ENCODE measurements at regions not wholly inside any gene's neighbourhood (a gene's known extent, or its start where the extent isn't known, plus 50 kb on each side); places are given as distances from the start of the nearest gene placed in this dataset.

- no peak overlapping the region for H3K9ac ChIP-seq (ENCODE audit: low read depth, low read length)
Observed at GRCh38 chr2:9763356-9764152, 79.7 kb upstream of the TAF1B start.

DNA sequence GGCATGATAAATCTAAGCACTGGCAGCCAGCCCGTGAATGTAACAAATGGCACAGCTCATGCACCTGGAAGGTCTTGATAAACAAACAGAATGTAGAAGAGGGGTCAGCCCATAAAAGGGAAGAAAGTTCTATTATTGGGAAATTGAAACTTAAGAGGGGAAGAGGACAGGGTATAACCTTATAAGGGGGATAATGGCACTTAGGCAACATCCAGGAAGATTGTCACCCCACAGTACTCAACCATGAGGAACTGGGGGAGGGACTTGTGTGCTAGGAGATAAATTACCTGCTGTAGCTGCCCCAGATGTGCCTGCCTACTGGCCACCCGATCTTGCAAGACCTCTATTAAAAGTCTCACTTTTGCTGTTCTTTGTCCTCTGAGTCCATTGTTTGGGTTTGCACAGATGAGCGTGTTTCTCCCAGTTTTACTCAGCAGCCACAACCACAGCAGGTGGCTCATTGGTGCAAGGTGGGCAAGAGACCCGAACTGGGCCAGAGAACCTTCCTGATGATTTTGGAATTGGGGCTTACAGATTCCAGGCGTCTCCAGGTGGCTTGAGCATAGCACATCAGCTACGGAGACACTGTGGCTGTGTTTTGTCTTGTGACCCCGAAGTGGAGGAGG, 79.0 kb upstream of the TAF1B start:
- Histone ChIP-seq H3K36me3 (ENCODE audit: insufficient read depth, low read length) (no peaks in the 10 kb centered on the region), H3K4me1 (ENCODE audit: insufficient read depth, low read length) (peaks cover 11% of the 10 kb centered on the region; the same call in 1 of the 2 replicates), H3K9ac (ENCODE audit: low read depth, low read length) (no peak overlapping the region), H3K9me3 (ENCODE audit: control insufficient read depth, insufficient read depth, low read length) (no peaks in the 10 kb centered on the region)

More at GRCh38 chr2:9763356-9764152, 79.7 kb upstream of the TAF1B start:
- no peaks in the 10 kb centered on the region for H3K36me3 ChIP-seq (ENCODE audit: insufficient read depth, low read length)
- peaks cover 8% of the 10 kb centered on the region for H3K4me1 ChIP-seq (ENCODE audit: insufficient read depth, low read length)
- no peaks in the 10 kb centered on the region for H3K9me3 ChIP-seq (ENCODE audit: control insufficient read depth, insufficient read depth, low read length)

- Histone ChIP-seq H3K9ac (ENCODE audit: low read depth, low read length) (no peak overlapping the region), H3K36me3 (ENCODE audit: insufficient read depth, low read length) (no peaks in the 10 kb centered on the region), H3K9me3 (ENCODE audit: control insufficient read depth, insufficient read depth, low read length) (no peaks in the 10 kb centered on the region), H3K4me1 (ENCODE audit: insufficient read depth, low read length) (peaks cover 20% of the 10 kb centered on the region; the same call in 1 of the 2 replicates)
Observed at GRCh38 chr2:9765611-9766531, 77.4 kb upstream of the TAF1B start.

DNA sequence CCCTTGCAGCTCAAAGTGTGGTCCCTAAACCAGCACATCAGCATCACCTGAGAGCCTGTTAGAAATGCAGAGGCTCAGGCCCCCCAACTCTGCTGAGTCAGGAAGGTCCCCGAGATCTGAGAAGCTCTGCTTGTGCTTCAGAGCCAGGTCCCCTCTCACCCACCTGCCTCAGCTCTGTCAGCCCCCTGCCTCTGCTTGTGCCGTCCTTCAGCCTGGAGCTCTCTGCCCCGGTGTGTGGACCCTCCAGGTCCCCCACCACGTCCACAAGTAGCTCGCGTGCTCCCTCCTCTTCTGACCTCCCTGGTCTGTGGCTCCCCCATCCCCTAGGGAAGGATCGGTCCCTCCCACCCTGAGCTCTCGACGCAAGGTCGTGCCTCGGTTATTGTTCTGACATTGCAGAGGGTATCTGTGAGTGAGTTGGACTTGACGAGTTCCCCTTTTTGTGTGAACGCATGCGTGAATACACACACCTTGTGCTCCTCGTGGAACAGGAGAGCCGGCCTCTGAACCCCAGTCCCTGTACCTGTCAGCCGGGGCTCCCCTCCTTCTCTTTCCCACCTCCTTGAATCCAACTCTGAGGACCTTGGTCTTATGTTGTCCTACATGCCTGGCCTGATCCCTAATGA, 75.5 kb upstream of the TAF1B start:
- H3K9me3 ChIP-seq (ENCODE audit: control insufficient read depth, insufficient read depth, low read length) = no peaks in the 10 kb centered on the region
- peaks cover 20% of the 10 kb centered on the region; the same call in 1 of the 2 replicates for H3K4me1 ChIP-seq (ENCODE audit: insufficient read depth, low read length)
- H3K36me3 ChIP-seq (ENCODE audit: insufficient read depth, low read length) = no peaks in the 10 kb centered on the region
- no peak overlapping the region for H3K9ac ChIP-seq (ENCODE audit: low read depth, low read length)

GRCh38 chr2:9768388-9768787, 74.9 kb upstream of the TAF1B start:
- H3K36me3 ChIP-seq (ENCODE audit: insufficient read depth, low read length) = no peaks in the 10 kb centered on the region
- peaks cover 20% of the 10 kb centered on the region; the same call in 1 of the 2 replicates for H3K4me1 ChIP-seq (ENCODE audit: insufficient read depth, low read length)
- H3K9ac ChIP-seq (ENCODE audit: low read depth, low read length) = no peak overlapping the region
- H3K9me3 ChIP-seq (ENCODE audit: control insufficient read depth, insufficient read depth, low read length) = no peaks in the 10 kb centered on the region

DNA sequence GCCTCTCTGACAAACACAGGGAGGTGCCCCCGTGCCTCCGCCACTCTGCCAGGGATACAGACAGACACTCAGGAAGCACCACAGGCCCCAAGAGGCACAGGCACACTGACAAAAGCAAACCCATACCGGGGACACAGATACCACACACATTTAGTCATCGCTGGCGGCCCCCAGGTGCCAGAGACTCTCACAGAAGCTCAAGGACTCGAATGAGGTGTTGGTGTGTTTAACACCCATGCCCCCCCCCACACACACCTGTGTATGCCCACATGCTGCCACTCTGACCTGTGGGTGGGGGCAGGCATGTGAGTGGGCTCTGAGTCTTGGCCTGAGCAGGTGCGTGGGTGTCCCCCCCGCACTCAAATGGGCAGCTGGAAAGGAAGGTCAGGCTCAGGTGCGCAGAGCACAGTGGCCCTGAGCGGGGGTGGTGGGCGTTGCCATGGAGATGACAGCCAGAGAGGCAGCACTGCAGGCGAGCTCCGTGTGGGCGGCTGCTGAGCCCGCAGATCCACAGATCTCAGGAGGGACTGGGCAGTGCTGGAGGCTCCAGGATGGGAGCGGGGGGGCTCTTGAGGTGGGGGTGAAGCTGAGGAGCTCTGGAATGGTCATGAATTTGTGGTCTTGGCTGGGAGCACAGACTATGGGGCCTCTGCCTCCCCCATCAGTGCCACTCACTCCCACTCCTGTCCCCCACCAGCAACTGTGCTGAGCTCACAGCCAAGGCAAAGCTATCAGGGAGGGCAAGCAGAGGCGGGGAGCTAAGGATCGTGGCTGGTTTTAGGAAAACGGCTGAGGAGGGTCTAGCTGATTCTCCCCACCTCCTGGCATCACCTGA, 73.9 kb upstream of the TAF1B start:
- Histone ChIP-seq H3K4me1 (ENCODE audit: insufficient read depth, low read length) (peaks cover 20% of the 10 kb centered on the region; the same call in 1 of the 2 replicates), H3K9me3 (ENCODE audit: control insufficient read depth, insufficient read depth, low read length) (no peaks in the 10 kb centered on the region), H3K9ac (ENCODE audit: low read depth, low read length) (no peak overlapping the region), H3K36me3 (ENCODE audit: insufficient read depth, low read length) (no peaks in the 10 kb centered on the region)

GRCh38 chr2:9770006-9770307, 73.3 kb upstream of the TAF1B start:
- Histone ChIP-seq H3K9ac (ENCODE audit: low read depth, low read length) (no peak overlapping the region), H3K4me1 (ENCODE audit: insufficient read depth, low read length) (peaks cover 20% of the 10 kb centered on the region; the same call in 1 of the 2 replicates), H3K36me3 (ENCODE audit: insufficient read depth, low read length) (no peaks in the 10 kb centered on the region), H3K9me3 (ENCODE audit: control insufficient read depth, insufficient read depth, low read length) (no peaks in the 10 kb centered on the region)

DNA sequence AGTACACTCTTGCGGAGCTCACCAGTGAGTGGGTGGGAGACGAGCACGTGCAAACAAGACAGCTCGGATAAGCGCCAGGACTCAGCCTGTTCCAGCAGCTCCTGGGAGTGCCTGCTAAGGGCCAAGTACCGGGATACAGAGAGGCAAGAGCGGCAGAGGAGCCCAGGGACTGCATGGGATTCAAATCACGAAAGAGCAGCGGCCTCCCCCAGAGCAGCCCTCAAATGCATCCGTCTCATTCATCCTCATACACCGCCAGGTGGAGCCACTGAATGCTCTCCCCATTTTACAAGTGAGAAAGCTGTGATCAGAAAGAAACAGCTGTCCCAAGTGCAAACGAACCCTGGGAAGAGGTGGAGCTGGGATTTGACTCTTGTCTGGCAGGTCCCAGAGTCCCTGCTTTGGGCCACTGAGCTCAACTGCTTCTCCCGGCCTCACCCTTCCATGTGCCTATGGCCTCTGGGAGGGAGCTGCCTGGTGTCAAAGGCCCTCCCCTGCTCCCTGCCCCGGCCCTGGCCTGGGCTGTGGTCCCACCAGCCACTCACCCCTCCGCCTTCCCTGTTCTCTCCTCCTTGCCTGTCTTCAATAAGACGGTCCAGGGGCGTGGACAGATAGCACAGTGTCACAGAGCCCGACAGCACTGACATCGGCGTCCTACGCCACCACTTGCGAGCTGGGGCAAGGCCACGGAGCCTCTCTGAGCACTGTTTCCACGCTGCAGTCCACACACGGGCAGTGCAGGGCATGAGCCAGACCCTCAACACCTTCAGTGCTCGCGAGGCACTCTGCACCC, 72.8 kb upstream of the TAF1B start:
- no peak overlapping the region for H3K9ac ChIP-seq (ENCODE audit: low read depth, low read length)
- peaks cover 20% of the 10 kb centered on the region; the same call in 1 of the 2 replicates for H3K4me1 ChIP-seq (ENCODE audit: insufficient read depth, low read length)
- no peaks in the 10 kb centered on the region for H3K9me3 ChIP-seq (ENCODE audit: control insufficient read depth, insufficient read depth, low read length)
- no peaks in the 10 kb centered on the region for H3K36me3 ChIP-seq (ENCODE audit: insufficient read depth, low read length)

- Histone ChIP-seq H3K4me1 (ENCODE audit: insufficient read depth, low read length) (peaks cover 20% of the 10 kb centered on the region; the same call in 1 of the 2 replicates), H3K9ac (ENCODE audit: low read depth, low read length) (no peak overlapping the region), H3K36me3 (ENCODE audit: insufficient read depth, low read length) (no peaks in the 10 kb centered on the region), H3K9me3 (ENCODE audit: control insufficient read depth, insufficient read depth, low read length) (no peaks in the 10 kb centered on the region)
Observed at GRCh38 chr2:9771101-9771449, 72.2 kb upstream of the TAF1B start.

- Histone ChIP-seq H3K4me1 (ENCODE audit: insufficient read depth, low read length) (peaks cover 17% of the 10 kb centered on the region; the same call in 1 of the 2 replicates), H3K36me3 (ENCODE audit: insufficient read depth, low read length) (no peaks in the 10 kb centered on the region), H3K9me3 (ENCODE audit: control insufficient read depth, insufficient read depth, low read length) (no peaks in the 10 kb centered on the region), H3K9ac (ENCODE audit: low read depth, low read length) (no peak overlapping the region)
Observed at GRCh38 chr2:9771481-9772017, 71.7 kb upstream of the TAF1B start.

DNA sequence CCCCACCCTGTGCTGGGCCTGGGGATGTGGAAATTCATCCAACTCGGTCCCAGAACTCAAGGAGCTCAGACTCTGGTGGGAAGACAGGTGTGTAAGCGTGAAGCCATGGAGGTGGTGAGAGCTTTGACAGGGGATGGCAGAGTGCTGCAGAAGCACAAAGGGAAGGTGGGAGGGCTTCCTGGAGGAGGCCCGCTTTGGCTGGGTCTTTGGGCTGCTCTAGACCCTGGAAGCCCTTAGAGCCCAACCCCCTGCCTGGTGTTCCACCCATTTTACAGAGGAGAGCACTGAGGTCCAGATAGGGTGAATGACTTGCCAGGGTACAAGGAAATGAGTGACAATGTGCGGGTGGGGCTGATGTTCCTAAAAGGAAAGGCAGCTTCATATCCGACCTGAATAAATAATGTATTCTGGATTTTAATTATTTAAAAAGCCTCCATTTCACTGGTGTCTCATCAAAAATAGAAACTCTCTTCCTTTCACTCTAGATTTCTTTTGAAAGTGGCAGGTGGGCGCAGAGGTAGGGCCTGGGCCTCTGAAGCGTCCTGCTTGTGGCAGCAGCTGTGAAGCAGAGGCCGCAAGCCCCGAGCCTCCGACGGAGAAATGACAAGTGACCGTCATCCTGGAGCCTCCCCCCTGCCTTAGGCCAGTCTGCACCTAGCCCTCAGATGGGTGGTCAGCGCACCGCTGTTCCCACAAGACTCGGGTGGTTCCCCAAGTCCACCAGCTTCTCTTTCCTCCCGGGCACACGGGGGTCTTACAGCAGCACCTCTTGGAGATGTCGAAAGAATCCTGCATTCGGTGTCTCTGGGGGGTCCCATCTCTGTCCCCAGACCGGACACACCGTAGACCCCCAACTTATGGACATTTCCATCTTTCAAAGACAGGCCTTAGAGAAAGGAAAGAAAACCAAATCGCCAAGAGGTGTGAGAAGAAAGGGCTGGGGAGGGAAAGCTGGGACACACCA, 71.0 kb upstream of the TAF1B start:
- no peak overlapping the region for H3K9ac ChIP-seq (ENCODE audit: low read depth, low read length)

More for the DNA sequence above, 71.0 kb upstream of the TAF1B start:
- no peaks in the 10 kb centered on the region for H3K36me3 ChIP-seq (ENCODE audit: insufficient read depth, low read length)
- H3K4me1 ChIP-seq (ENCODE audit: insufficient read depth, low read length) = peaks cover 17% of the 10 kb centered on the region; the same call in 1 of the 2 replicates
- no peaks in the 10 kb centered on the region for H3K9me3 ChIP-seq (ENCODE audit: control insufficient read depth, insufficient read depth, low read length)
